MM.1S (cell line): ENCODE measurements at regions not wholly inside any gene's neighbourhood (a gene's known extent, or its start where the extent isn't known, plus 50 kb on each side); places are given as distances from the start of the nearest gene placed in this dataset.

Experiments used
- DNase-seq: peaks from one replicate; pipeline ENCODE4 v3.0.0-alpha.2; 2015
- H2AFZ ChIP-seq: fragments of 300-600 bp; sonication (generic); 2 replicates; pipeline ENCODE4 v1.6.0; 2016; ENCODE audit warnings: antibody characterized with exemption, low read length
- H3F3A ChIP-seq: fragments of 300-600 bp; sonication (generic); 2 replicates; pipeline ENCODE4 v1.6.1; 2016; ENCODE audit warnings: mild to moderate bottlenecking, antibody characterized with exemption, low read length, moderate library complexity, mixed read lengths; ENCODE audit not compliant: insufficient read depth
- H3K27ac ChIP-seq: fragments of 300-600 bp; sonication (generic); 2 replicates; pipeline ENCODE4 v1.5.1; 2016; ENCODE audit warnings: mild to moderate bottlenecking, low read length
- H3K27me3 ChIP-seq: fragments of 300-600 bp; sonication (generic); replicated peaks from 2 replicates; pipeline ENCODE4 v1.6.0; 2016; ENCODE audit warnings: low read length; ENCODE audit not compliant: insufficient read depth
- H3K36me3 ChIP-seq: fragments of 300-600 bp; sonication (generic); replicated peaks from 2 replicates; pipeline ENCODE4 v1.6.1; 2016; ENCODE audit warnings: mild to moderate bottlenecking, low read length, mixed read lengths; ENCODE audit not compliant: insufficient read depth
- H3K4me1 ChIP-seq: fragments of 300-600 bp; sonication (generic); 2 replicates; pipeline ENCODE4 v1.6.1; 2016; ENCODE audit warnings: low read length, mixed read lengths
- H3K4me2 ChIP-seq: fragments of 300-600 bp; sonication (generic); 2 replicates; pipeline ENCODE4 v1.6.0; 2016; ENCODE audit warnings: low read depth, low read length
- H3K4me3 ChIP-seq: fragments of 300-600 bp; sonication (generic); 2 replicates; pipeline ENCODE4 v1.5.1; 2016; ENCODE audit warnings: low read length, mixed read lengths
- H3K79me2 ChIP-seq: fragments of 300-600 bp; sonication (generic); 2 replicates; pipeline ENCODE4 v1.6.1; 2016; ENCODE audit warnings: mixed run types, low read length, mixed read lengths
- H3K9ac ChIP-seq: fragments of 300-600 bp; sonication (generic); 2 replicates; pipeline ENCODE4 v1.6.1; 2016; ENCODE audit warnings: low read length, mixed read lengths
- H3K9me2 ChIP-seq: fragments of 300-600 bp; sonication (generic); replicated peaks from 2 replicates; pipeline ENCODE4 v1.6.1; 2016; ENCODE audit warnings: mild to moderate bottlenecking, low read length, mixed read lengths; ENCODE audit not compliant: insufficient read depth
- H3K9me3 ChIP-seq: fragments of 300-600 bp; sonication (generic); replicated peaks from 2 replicates; pipeline ENCODE4 v1.6.1; 2016; ENCODE audit warnings: mild to moderate bottlenecking, low read length, mixed read lengths; ENCODE audit not compliant: insufficient read depth
- H4K20me1 ChIP-seq: fragments of 300-600 bp; sonication (generic); 2 replicates; pipeline ENCODE4 v1.6.1; 2016; ENCODE audit warnings: mild to moderate bottlenecking, low read length, moderate library complexity, mixed read lengths; ENCODE audit not compliant: insufficient read depth
- EZH2 ChIP-seq: fragments of 300-600 bp; sonication (generic); optimal IDR thresholded peaks from 2 replicates; pipeline ENCODE3; 2017; ENCODE audit warnings: low read depth, mild to moderate bottlenecking, antibody characterized with exemption, low read length, mixed read lengths
- EZH2phosphoT487 ChIP-seq: fragments of 300-600 bp; sonication (generic); IDR thresholded peaks from 2 replicates; pipeline ENCODE4 v1.6.1; 2018; ENCODE audit warnings: antibody characterized with exemption, low read length
- TF ChIP-seq, protein P1 (sequence below): fragments of 300-600 bp; sonication (generic); IDR thresholded peaks from 2 replicates; pipeline ENCODE4 v1.5.1; 2016; ENCODE audit warnings: antibody characterized with exemption, low read length, mixed read lengths

DNA sequence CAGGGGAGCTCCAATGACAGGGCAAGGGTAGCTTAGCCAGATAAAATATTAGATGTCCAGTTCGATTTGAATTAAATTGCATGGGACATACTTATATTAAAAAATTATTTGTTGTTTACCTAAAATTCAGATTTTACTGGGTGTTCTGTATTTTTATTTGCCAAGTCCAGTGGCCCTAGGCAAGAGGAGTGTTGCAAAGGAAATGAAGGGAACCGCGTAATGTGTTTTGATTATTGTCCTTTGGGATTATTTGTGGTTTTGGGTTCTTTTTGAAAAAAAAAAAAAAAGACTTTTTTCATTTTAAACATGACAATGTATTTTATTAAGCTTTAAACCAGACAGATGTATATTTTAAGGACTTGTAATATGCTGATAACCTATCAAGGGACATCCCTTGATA lies 179.3 kb downstream of the C9orf152 start:
- H3F3A ChIP-seq, result no peaks in the 10 kb centered on the region
- TF ChIP-seq EZH2phosphoT487, result no peak
- TF ChIP-seq EZH2, result no peak
- TF ChIP-seq, protein P1, sequence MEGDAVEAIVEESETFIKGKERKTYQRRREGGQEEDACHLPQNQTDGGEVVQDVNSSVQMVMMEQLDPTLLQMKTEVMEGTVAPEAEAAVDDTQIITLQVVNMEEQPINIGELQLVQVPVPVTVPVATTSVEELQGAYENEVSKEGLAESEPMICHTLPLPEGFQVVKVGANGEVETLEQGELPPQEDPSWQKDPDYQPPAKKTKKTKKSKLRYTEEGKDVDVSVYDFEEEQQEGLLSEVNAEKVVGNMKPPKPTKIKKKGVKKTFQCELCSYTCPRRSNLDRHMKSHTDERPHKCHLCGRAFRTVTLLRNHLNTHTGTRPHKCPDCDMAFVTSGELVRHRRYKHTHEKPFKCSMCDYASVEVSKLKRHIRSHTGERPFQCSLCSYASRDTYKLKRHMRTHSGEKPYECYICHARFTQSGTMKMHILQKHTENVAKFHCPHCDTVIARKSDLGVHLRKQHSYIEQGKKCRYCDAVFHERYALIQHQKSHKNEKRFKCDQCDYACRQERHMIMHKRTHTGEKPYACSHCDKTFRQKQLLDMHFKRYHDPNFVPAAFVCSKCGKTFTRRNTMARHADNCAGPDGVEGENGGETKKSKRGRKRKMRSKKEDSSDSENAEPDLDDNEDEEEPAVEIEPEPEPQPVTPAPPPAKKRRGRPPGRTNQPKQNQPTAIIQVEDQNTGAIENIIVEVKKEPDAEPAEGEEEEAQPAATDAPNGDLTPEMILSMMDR, result no peak
- no peak overlapping the region for H3K4me3 ChIP-seq
- no peaks in the 10 kb centered on the region for H3K9me2 ChIP-seq
- no peaks in the 10 kb centered on the region for H3K79me2 ChIP-seq
- no peak overlapping the region for H2AFZ ChIP-seq
- H3K9ac ChIP-seq, result no peak overlapping the region
- H3K27ac ChIP-seq, result no peak overlapping the region
- H3K4me2 ChIP-seq, result no peak overlapping the region
- no peaks in the 10 kb centered on the region for H3K36me3 ChIP-seq
- no peaks in the 10 kb centered on the region for H3K4me1 ChIP-seq
- no peaks in the 10 kb centered on the region for H3K27me3 ChIP-seq
- H3K9me3 ChIP-seq, result no peaks in the 10 kb centered on the region
- DNase-seq, result no peak
- H4K20me1 ChIP-seq, result no peaks in the 10 kb centered on the region

DNA sequence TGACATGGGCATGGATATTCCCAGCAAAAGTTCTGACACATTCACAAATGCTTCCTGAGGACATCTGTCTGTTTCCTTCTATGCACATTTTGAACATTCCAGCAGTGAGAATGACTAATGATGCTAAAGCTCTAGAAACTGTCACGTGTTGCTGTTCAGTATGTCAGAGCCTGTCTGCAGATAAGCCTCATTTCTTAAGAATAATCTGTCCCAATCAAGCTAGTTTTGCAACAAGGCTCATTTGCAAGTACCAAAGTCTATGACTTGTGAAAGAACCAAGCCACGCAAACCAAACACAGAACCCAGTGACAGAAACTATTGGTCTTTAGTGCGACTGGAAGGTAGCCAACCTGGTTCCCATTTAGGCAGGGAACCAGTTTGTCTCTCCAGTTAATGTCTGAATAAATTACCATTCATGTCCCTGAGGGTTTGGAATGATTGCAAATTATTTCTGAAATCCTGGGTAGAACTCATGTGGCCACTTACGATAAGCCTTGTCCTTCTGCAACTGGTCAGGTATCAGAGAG lies 178.5 kb downstream of the C9orf152 start:
- Histone ChIP-seq H3K4me2 (no peak overlapping the region), H3K36me3 (no peaks in the 10 kb centered on the region), H3K27me3 (no peaks in the 10 kb centered on the region), H2AFZ (no peak overlapping the region), H3K4me3 (no peak overlapping the region), H3K9me2 (no peaks in the 10 kb centered on the region), H3K27ac (no peak overlapping the region), H3K4me1 (no peaks in the 10 kb centered on the region), H3F3A (no peaks in the 10 kb centered on the region), H3K9ac (no peak overlapping the region), H3K79me2 (no peaks in the 10 kb centered on the region), H3K9me3 (no peaks in the 10 kb centered on the region), H4K20me1 (no peaks in the 10 kb centered on the region)
- no peak for TF ChIP-seq EZH2phosphoT487
- TF ChIP-seq, protein P1, result no peak
- no peak for TF ChIP-seq EZH2
- no peak for DNase-seq

DNA sequence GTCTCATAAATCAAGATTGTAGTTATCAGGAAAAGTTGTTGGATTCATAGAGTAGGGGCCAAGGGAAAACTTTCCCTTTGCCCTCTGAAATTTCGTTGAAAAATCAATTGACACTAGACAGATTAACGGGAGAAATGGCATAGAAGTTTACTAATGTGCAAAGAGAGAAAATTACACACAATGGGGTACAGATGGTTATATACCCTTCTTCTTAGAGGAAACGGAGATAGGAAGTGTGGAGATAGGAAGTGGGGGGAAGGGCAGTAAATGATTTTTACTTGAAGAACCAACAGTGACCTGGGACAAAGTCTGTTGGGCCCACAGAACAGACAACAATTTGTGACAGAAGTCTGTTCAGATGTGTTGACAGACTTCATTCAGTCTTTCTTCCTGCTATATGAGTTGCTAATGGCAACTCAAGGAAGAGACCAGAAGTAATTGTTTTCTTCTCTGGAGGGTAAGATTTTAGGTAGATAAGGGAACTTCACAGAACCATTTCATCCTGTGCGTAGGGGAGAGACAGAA lies 177.9 kb downstream of the C9orf152 start:
- H3K27ac ChIP-seq, result no peak overlapping the region
- no peaks in the 10 kb centered on the region for H3K4me1 ChIP-seq
- H3K79me2 ChIP-seq, result no peaks in the 10 kb centered on the region
- no peak overlapping the region for H2AFZ ChIP-seq
- no peak overlapping the region for H3K9ac ChIP-seq
- no peaks in the 10 kb centered on the region for H3K9me2 ChIP-seq
- no peaks in the 10 kb centered on the region for H4K20me1 ChIP-seq
- H3K4me3 ChIP-seq, result no peak overlapping the region
- no peak overlapping the region for H3K4me2 ChIP-seq
- no peaks in the 10 kb centered on the region for H3K36me3 ChIP-seq
- H3F3A ChIP-seq, result no peaks in the 10 kb centered on the region
- no peak for DNase-seq
- no peaks in the 10 kb centered on the region for H3K9me3 ChIP-seq
- TF ChIP-seq EZH2phosphoT487 (no peak), EZH2 (no peak)
- TF ChIP-seq, protein P1, result no peak
- H3K27me3 ChIP-seq, result no peaks in the 10 kb centered on the region
